Caco-2 (cell line): ENCODE measurements at regions not wholly inside any gene's neighbourhood (a gene's known extent, or its start where the extent isn't known, plus 50 kb on each side); places are given as distances from the start of the nearest gene placed in this dataset.
"Not testable (repeated sequence)": the region's sequence is repeated elsewhere in the genome, so short reads cannot be mapped to it uniquely, and the experiment has no call there.

ENCODE experiments used
- BruUV-seq: library from RNA; stranded (reverse); fragments of 400-500 nt; replicated peaks from 2 replicates; lab custom pipeline; 2021; lab: Mats Ljungman, UMichigan
- CTCF ChIA-PET: fragments of 300-600 bp; sonication (Branson Sonifier 250); formaldehyde crosslinking; loops from one replicate; lab custom pipeline; 2022; ENCODE audit warnings: antibody characterized with exemption; lab: Charles Lee
- POLR2A ChIA-PET: fragments of 300-600 bp; sonication (Branson Sonifier 250); formaldehyde crosslinking; loops from one replicate; lab custom pipeline; 2022; ENCODE audit warnings: antibody characterized with exemption; lab: Charles Lee
- DNase-seq, 2 experiments: peaks; one replicate each; pipeline versions ENCODE4 v3.0.0 to v3.0.0-alpha.2; 2020 to 2022
- H3K27me3 ChIP-seq: replicated peaks from 2 replicates; pipeline ENCODE4 v1.6.0; 2011; ENCODE audit warnings: low read length; ENCODE audit not compliant: control insufficient read depth, insufficient read depth
- H3K36me3 ChIP-seq: 2 replicates; pipeline ENCODE4 v1.5.1; 2011; ENCODE audit warnings: low read length; ENCODE audit not compliant: control insufficient read depth, insufficient read depth
- H3K4me1 ChIP-seq: fragments of 250-450 bp; sonication (Bioruptor Pico); 2 replicates; pipeline ENCODE4 v1.5.1; 2020; ENCODE audit warnings: mild to moderate bottlenecking
- H3K4me3 ChIP-seq: 2 replicates; pipeline ENCODE4 v1.5.1; 2011; ENCODE audit warnings: low read depth, mild to moderate bottlenecking, control low read depth, low read length
- H3K9me3 ChIP-seq: fragments of 250-450 bp; sonication (Bioruptor Pico); 2 replicates; pipeline ENCODE4 v1.5.1; 2020; ENCODE audit warnings: mild to moderate bottlenecking, moderate library complexity
- H3K27ac Mint-ChIP-seq: one replicate; pipeline ENCODE4 v1.8.0; 2022; ENCODE audit warnings: mixed read lengths; ENCODE audit not compliant: unreplicated experiment
- H3K27me3 Mint-ChIP-seq: one replicate; pipeline ENCODE4 v1.8.0; 2022; ENCODE audit warnings: mixed read lengths; ENCODE audit not compliant: insufficient read depth, unreplicated experiment
- H3K36me3 Mint-ChIP-seq: one replicate; pipeline ENCODE4 v1.8.0; 2022; ENCODE audit warnings: mild to moderate bottlenecking, mixed read lengths; ENCODE audit not compliant: insufficient read depth, unreplicated experiment
- H3K4me1 Mint-ChIP-seq: one replicate; pipeline ENCODE4 v1.8.0; 2022; ENCODE audit warnings: low read depth, mixed read lengths; ENCODE audit not compliant: unreplicated experiment
- H3K4me3 Mint-ChIP-seq: one replicate; pipeline ENCODE4 v1.8.0; 2022; ENCODE audit warnings: mild to moderate bottlenecking, moderate library complexity, mixed read lengths; ENCODE audit not compliant: unreplicated experiment
- H3K9me3 Mint-ChIP-seq: one replicate; pipeline ENCODE4 v1.8.0; 2022; ENCODE audit warnings: mixed read lengths; ENCODE audit not compliant: unreplicated experiment
- intact Hi-C: fragments of 100-400 bp; cut with micrococcal nuclease; formaldehyde crosslinking; loops from one replicate; pipeline ENCODE4 v1.10.0; 2022; ENCODE audit not compliant: unreplicated experiment
- TF ChIP-seq, protein P1 (sequence below), 2 experiments: fragments of 200-600 bp in 1 of 2; IDR thresholded peaks; 1 replicate in 1 of 2; 2 replicates in 1 of 2; pipeline versions ENCODE4 v1.5.1 to v1.8.0; 2011 to 2022; ENCODE audit warnings: antibody characterized with exemption in 1 of 2, control low read depth in 1 of 2, inconsistent platforms in 1 of 2, low read depth in 1 of 2, low read length in 1 of 2, mild to moderate bottlenecking in 1 of 2, moderate library complexity in 1 of 2; ENCODE audit not compliant: insufficient read depth in 1 of 2, severe bottlenecking in 1 of 2, unreplicated experiment in 1 of 2

DNA sequence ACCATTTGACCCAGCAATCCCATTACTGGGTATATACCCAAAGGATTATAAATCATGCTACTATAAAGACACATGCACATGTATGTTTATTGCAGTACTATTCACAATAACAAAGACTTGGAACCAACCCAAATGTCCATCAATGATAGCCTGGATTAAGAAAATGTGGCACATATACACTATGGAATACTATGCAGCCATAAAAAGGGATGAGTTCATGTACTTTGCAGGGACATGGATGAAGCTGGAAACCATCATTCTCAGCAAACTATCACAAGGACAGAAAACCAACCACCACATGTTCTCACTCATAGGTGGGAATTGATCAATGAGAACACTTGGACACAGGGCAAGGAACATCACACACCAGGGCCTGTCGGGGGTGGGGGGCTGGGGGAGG lies 171.7 kb upstream of the POGK start:
- H3K4me3 ChIP-seq, H3K9me3 Mint-ChIP-seq, H3K27me3 Mint-ChIP-seq, H3K4me3 Mint-ChIP-seq, H3K4me1 ChIP-seq, BruUV-seq, H3K27me3 ChIP-seq, H3K36me3 Mint-ChIP-seq, intact Hi-C loops, H3K4me1 Mint-ChIP-seq, H3K9me3 ChIP-seq, POLR2A ChIA-PET, CTCF ChIA-PET, DNase-seq, H3K27ac Mint-ChIP-seq, H3K36me3 ChIP-seq: not testable (repeated sequence)

- intact Hi-C loops, result no loop called here
- Mint-ChIP-seq H3K27me3 (peaks cover 6% of the 10 kb centered on the region), H3K9me3 (no peaks in the 10 kb centered on the region), H3K36me3 (no peaks in the 10 kb centered on the region), H3K27ac (no peak overlapping the region), H3K4me1 (no peaks in the 10 kb centered on the region), H3K4me3 (no peak overlapping the region)
- DNase-seq, result no peak
- POLR2A ChIA-PET, result no interaction called here
- Histone ChIP-seq H3K27me3 (no peaks in the 10 kb centered on the region), H3K4me1 (no peaks in the 10 kb centered on the region), H3K9me3 (no peaks in the 10 kb centered on the region), H3K36me3 (no peaks in the 10 kb centered on the region), H3K4me3 (no peak overlapping the region)
- CTCF ChIA-PET, result no interaction called here
- no TSS peak for BruUV-seq
- TF ChIP-seq, protein P1, sequence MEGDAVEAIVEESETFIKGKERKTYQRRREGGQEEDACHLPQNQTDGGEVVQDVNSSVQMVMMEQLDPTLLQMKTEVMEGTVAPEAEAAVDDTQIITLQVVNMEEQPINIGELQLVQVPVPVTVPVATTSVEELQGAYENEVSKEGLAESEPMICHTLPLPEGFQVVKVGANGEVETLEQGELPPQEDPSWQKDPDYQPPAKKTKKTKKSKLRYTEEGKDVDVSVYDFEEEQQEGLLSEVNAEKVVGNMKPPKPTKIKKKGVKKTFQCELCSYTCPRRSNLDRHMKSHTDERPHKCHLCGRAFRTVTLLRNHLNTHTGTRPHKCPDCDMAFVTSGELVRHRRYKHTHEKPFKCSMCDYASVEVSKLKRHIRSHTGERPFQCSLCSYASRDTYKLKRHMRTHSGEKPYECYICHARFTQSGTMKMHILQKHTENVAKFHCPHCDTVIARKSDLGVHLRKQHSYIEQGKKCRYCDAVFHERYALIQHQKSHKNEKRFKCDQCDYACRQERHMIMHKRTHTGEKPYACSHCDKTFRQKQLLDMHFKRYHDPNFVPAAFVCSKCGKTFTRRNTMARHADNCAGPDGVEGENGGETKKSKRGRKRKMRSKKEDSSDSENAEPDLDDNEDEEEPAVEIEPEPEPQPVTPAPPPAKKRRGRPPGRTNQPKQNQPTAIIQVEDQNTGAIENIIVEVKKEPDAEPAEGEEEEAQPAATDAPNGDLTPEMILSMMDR (IDR thresholded peaks at IDR 0.05; ENCODE audit: insufficient read depth in 1 of 2, low read depth in 1 of 2, low read length in 1 of 2, severe bottlenecking in 1 of 2, unreplicated experiment in 1 of 2), result no peak
Measured at GRCh38 chr1:166671627-166672026, 167.6 kb upstream of the POGK start.

GRCh38 chr1:166673722-166674121 lies 165.6 kb upstream of the POGK start:
- Mint-ChIP-seq H3K27ac (no peak overlapping the region), H3K9me3 (no peaks in the 10 kb centered on the region), H3K4me3 (no peak overlapping the region), H3K4me1 (no peaks in the 10 kb centered on the region), H3K27me3 (peaks cover 3% of the 10 kb centered on the region), H3K36me3 (no peaks in the 10 kb centered on the region)
- BruUV-seq, result no TSS peak
- ChIA-PET CTCF (no interaction called here), POLR2A (no interaction called here)
- Histone ChIP-seq H3K9me3 (no peaks in the 10 kb centered on the region), H3K4me1 (no peaks in the 10 kb centered on the region), H3K27me3 (no peaks in the 10 kb centered on the region), H3K36me3 (no peaks in the 10 kb centered on the region), H3K4me3 (no peak overlapping the region)
- TF ChIP-seq, protein P1 (IDR thresholded peaks at IDR 0.05; ENCODE audit: insufficient read depth in 1 of 2, low read depth in 1 of 2, low read length in 1 of 2, severe bottlenecking in 1 of 2, unreplicated experiment in 1 of 2), result no peak
- intact Hi-C loops, result no loop called here
- DNase-seq, result no peak

GRCh38 chr1:166675213-166675612 lies 164.1 kb upstream of the POGK start:
- H3K27me3 Mint-ChIP-seq, result no peaks in the 10 kb centered on the region
- no peak overlapping the region for H3K27ac Mint-ChIP-seq
- ChIA-PET POLR2A (no interaction called here), CTCF (no interaction called here)
- Histone ChIP-seq H3K9me3 (no peaks in the 10 kb centered on the region), H3K4me1 (no peaks in the 10 kb centered on the region), H3K27me3 (no peaks in the 10 kb centered on the region), H3K4me3 (no peak overlapping the region), H3K36me3 (no peaks in the 10 kb centered on the region)
- no peaks in the 10 kb centered on the region for H3K9me3 Mint-ChIP-seq
- intact Hi-C loops, result no loop called here
- H3K4me3 Mint-ChIP-seq, result no peak overlapping the region
- H3K4me1 Mint-ChIP-seq, result no peaks in the 10 kb centered on the region
- BruUV-seq, result no TSS peak
- H3K36me3 Mint-ChIP-seq, result no peaks in the 10 kb centered on the region
- TF ChIP-seq, protein P1 (IDR thresholded peaks at IDR 0.05; ENCODE audit: insufficient read depth in 1 of 2, low read depth in 1 of 2, low read length in 1 of 2, severe bottlenecking in 1 of 2, unreplicated experiment in 1 of 2), result no peak
- DNase-seq, result no peak
